ENCODE measurements at regions not wholly inside any gene's neighbourhood (a gene's known extent, or its start where the extent isn't known, plus 50 kb on each side); places are given as distances from the start of the nearest gene placed in this dataset.

DNA sequence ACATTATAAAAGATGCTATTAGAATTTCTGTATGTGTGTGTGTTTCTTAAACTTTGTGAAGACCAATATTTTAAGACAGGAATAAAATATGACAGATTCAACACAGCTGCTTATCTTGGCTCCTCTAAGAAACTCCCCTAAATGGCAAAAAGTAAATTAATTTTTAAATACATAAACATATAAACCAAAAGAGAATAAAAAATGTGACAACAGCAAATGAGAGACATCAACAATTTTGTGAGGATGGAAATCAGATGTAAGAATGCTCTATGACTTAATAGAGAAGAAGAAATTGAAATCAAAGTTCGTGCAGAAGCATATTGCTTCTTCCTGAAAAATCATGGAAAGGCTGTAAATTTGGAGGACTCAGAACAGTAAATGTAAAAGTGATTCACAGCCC, 1083.8 kb downstream of the FLRT2 start:
- TF ChIP-seq, protein P1, sequence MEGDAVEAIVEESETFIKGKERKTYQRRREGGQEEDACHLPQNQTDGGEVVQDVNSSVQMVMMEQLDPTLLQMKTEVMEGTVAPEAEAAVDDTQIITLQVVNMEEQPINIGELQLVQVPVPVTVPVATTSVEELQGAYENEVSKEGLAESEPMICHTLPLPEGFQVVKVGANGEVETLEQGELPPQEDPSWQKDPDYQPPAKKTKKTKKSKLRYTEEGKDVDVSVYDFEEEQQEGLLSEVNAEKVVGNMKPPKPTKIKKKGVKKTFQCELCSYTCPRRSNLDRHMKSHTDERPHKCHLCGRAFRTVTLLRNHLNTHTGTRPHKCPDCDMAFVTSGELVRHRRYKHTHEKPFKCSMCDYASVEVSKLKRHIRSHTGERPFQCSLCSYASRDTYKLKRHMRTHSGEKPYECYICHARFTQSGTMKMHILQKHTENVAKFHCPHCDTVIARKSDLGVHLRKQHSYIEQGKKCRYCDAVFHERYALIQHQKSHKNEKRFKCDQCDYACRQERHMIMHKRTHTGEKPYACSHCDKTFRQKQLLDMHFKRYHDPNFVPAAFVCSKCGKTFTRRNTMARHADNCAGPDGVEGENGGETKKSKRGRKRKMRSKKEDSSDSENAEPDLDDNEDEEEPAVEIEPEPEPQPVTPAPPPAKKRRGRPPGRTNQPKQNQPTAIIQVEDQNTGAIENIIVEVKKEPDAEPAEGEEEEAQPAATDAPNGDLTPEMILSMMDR (IDR thresholded peaks at IDR 0.05; ENCODE audit: partially characterized antibody, unreplicated experiment), result no peak
- H3K9me3 Mint-ChIP-seq (ENCODE audit: unreplicated experiment), result no peaks in the 10 kb centered on the region
- no peak for DNase-seq
- no peaks in the 10 kb centered on the region for H3K4me1 Mint-ChIP-seq (ENCODE audit: low read depth, unreplicated experiment)
- H3K27me3 Mint-ChIP-seq (ENCODE audit: unreplicated experiment), result peaks cover 2% of the 10 kb centered on the region
- H3K36me3 Mint-ChIP-seq (ENCODE audit: unreplicated experiment), result no peaks in the 10 kb centered on the region
- no peak overlapping the region for H3K27ac Mint-ChIP-seq (ENCODE audit: unreplicated experiment)
- H3K4me3 Mint-ChIP-seq (ENCODE audit: unreplicated experiment), result no peak overlapping the region

- Mint-ChIP-seq H3K4me3 (ENCODE audit: unreplicated experiment) (no peak overlapping the region), H3K4me1 (ENCODE audit: low read depth, unreplicated experiment) (no peaks in the 10 kb centered on the region), H3K27me3 (ENCODE audit: unreplicated experiment) (peaks cover 2% of the 10 kb centered on the region), H3K9me3 (ENCODE audit: unreplicated experiment) (no peaks in the 10 kb centered on the region), H3K27ac (ENCODE audit: unreplicated experiment) (no peak overlapping the region), H3K36me3 (ENCODE audit: unreplicated experiment) (no peaks in the 10 kb centered on the region)
- TF ChIP-seq, protein P1 (IDR thresholded peaks at IDR 0.05; ENCODE audit: partially characterized antibody, unreplicated experiment), result no peak
- DNase-seq, result no peak
These were observed 1083.2 kb downstream of the FLRT2 start for GRCh38 chr14:86613126-86613525.

- TF ChIP-seq, protein P1 (IDR thresholded peaks at IDR 0.05; ENCODE audit: partially characterized antibody, unreplicated experiment), result no peak
- Mint-ChIP-seq H3K9me3 (ENCODE audit: unreplicated experiment) (no peaks in the 10 kb centered on the region), H3K4me3 (ENCODE audit: unreplicated experiment) (no peak overlapping the region), H3K27ac (ENCODE audit: unreplicated experiment) (no peak overlapping the region), H3K36me3 (ENCODE audit: unreplicated experiment) (no peaks in the 10 kb centered on the region), H3K4me1 (ENCODE audit: low read depth, unreplicated experiment) (no peaks in the 10 kb centered on the region), H3K27me3 (ENCODE audit: unreplicated experiment) (no peaks in the 10 kb centered on the region)
- no peak for DNase-seq
These were observed 1074.6 kb downstream of the FLRT2 start for GRCh38 chr14:86604561-86604960.

DNA sequence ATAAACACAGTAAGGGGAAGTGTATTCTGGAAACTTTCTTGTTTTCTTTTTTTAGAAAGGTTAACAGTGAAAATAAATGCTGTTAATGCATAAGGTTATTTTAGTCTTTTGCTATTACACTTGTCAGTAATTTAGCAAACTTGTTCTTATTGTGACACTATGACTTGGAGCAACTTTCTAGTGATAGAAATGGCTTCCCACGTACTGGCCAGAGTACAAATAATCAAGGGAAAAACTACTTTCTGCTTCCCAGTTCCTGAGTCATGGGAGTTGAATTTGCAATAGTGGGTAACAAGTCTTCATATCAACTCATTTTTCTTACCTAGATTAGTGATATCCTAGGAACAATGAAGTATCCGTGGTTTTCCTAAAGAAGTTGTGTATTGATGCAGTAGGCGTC, 1072.3 kb downstream of the FLRT2 start:
- Mint-ChIP-seq H3K4me1 (ENCODE audit: low read depth, unreplicated experiment) (no peaks in the 10 kb centered on the region), H3K9me3 (ENCODE audit: unreplicated experiment) (no peaks in the 10 kb centered on the region), H3K36me3 (ENCODE audit: unreplicated experiment) (no peaks in the 10 kb centered on the region), H3K4me3 (ENCODE audit: unreplicated experiment) (no peak overlapping the region), H3K27me3 (ENCODE audit: unreplicated experiment) (no peaks in the 10 kb centered on the region), H3K27ac (ENCODE audit: unreplicated experiment) (no peak overlapping the region)
- TF ChIP-seq, protein P1 (IDR thresholded peaks at IDR 0.05; ENCODE audit: partially characterized antibody, unreplicated experiment), result no peak
- DNase-seq, result no peak

GRCh38 chr14:86601813-86602212, 1071.9 kb downstream of the FLRT2 start:
- H3K4me3 Mint-ChIP-seq (ENCODE audit: unreplicated experiment), result no peak overlapping the region
- H3K4me1 Mint-ChIP-seq (ENCODE audit: low read depth, unreplicated experiment), result no peaks in the 10 kb centered on the region
- no peak overlapping the region for H3K27ac Mint-ChIP-seq (ENCODE audit: unreplicated experiment)
- H3K27me3 Mint-ChIP-seq (ENCODE audit: unreplicated experiment), result no peaks in the 10 kb centered on the region
- DNase-seq, result no peak
- H3K36me3 Mint-ChIP-seq (ENCODE audit: unreplicated experiment), result no peaks in the 10 kb centered on the region
- no peaks in the 10 kb centered on the region for H3K9me3 Mint-ChIP-seq (ENCODE audit: unreplicated experiment)
- TF ChIP-seq, protein P1 (IDR thresholded peaks at IDR 0.05; ENCODE audit: partially characterized antibody, unreplicated experiment), result no peak

All from glutamatergic neuron (in vitro differentiated cells).